Ascending aorta (tissue), 2 donors: ENCODE measurements at regions not wholly inside any gene's neighbourhood (a gene's known extent, or its start where the extent isn't known, plus 50 kb on each side); places are given as distances from the start of the nearest gene placed in this dataset.

Experiments used
- DNase-seq, 2 donors: peaks; one replicate each; pipeline ENCODE4 v3.0.0-alpha.2; 2019; ENCODE audit warnings: low spot score in 2 of 2
- H3K27ac ChIP-seq, 2 donors: fragments of 200-600 bp; sonication (generic); one replicate each; pipeline ENCODE4 v1.5.1; 2016 to 2017; ENCODE audit warnings: mild to moderate bottlenecking in 1 of 2
- H3K27me3 ChIP-seq: fragments of 200-600 bp; sonication (generic); one replicate; pipeline ENCODE4 v1.5.1; 2017
- H3K36me3 ChIP-seq, 2 donors: fragments of 200-600 bp; sonication (generic); one replicate each; pipeline ENCODE4 v1.5.1; 2016
- H3K4me1 ChIP-seq, 2 donors: fragments of 200-600 bp; sonication (generic); one replicate each; pipeline ENCODE4 v1.5.1; 2016 to 2017; ENCODE audit warnings: mild to moderate bottlenecking in 1 of 2
- H3K4me3 ChIP-seq, 2 donors: fragments of 200-600 bp; sonication (generic); one replicate each; pipeline ENCODE4 v1.5.1; 2016 to 2017; ENCODE audit warnings: mild to moderate bottlenecking in 1 of 2
- H3K9me3 ChIP-seq, 2 donors: fragments of 200-600 bp; sonication (generic); one replicate each; pipeline ENCODE4 v1.5.1; 2016
- intact Hi-C: fragments of 100-400 bp; cut with DNase I; formaldehyde crosslinking; loops from one replicate; pipeline ENCODE4 v1.15.1; 2023
- TF ChIP-seq, protein P1 (sequence below), 3 experiments: fragments of 200-600 bp in 2 of 3; fragments of 450-650 bp in 1 of 3; sonication (generic) in 2 of 3; IDR thresholded peaks; one replicate each; pipeline ENCODE4 v1.5.1; 2016 to 2019; ENCODE audit warnings: antibody characterized with exemption in 3 of 3, mild to moderate bottlenecking in 1 of 3, moderate library complexity in 1 of 3

DNA sequence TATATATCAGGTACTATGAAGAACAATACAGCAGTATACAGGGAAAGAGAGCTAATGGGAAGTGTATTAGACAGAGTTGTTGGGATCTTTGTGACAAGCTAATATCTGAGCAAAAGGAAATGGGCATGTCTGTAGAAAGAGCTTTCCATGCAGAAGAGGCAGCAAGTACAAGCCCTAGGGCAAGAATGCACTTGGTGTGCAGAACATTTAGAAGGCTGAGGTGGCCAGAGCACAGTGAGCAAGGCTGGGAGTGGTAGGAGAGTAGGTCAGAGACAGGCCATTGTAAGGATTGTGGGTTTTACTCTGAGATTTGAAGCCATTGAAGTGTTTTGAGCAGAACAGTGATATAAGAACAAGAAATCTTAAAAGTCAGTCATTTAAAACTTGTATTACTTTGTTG, 353.9 kb upstream of the TGFBR2 start:
- Histone ChIP-seq H3K4me3 (no peak overlapping the region), H3K36me3 (no peaks in the 10 kb centered on the region), H3K27me3 (no peaks in the 10 kb centered on the region), H3K9me3 (no peaks in the 10 kb centered on the region), H3K27ac (no peak overlapping the region), H3K4me1 (no peaks in the 10 kb centered on the region)
- intact Hi-C loops, result no loop called here
- no peak for DNase-seq
- TF ChIP-seq, protein P1, sequence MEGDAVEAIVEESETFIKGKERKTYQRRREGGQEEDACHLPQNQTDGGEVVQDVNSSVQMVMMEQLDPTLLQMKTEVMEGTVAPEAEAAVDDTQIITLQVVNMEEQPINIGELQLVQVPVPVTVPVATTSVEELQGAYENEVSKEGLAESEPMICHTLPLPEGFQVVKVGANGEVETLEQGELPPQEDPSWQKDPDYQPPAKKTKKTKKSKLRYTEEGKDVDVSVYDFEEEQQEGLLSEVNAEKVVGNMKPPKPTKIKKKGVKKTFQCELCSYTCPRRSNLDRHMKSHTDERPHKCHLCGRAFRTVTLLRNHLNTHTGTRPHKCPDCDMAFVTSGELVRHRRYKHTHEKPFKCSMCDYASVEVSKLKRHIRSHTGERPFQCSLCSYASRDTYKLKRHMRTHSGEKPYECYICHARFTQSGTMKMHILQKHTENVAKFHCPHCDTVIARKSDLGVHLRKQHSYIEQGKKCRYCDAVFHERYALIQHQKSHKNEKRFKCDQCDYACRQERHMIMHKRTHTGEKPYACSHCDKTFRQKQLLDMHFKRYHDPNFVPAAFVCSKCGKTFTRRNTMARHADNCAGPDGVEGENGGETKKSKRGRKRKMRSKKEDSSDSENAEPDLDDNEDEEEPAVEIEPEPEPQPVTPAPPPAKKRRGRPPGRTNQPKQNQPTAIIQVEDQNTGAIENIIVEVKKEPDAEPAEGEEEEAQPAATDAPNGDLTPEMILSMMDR (IDR thresholded peaks at IDR 0.05), result no peak

DNA sequence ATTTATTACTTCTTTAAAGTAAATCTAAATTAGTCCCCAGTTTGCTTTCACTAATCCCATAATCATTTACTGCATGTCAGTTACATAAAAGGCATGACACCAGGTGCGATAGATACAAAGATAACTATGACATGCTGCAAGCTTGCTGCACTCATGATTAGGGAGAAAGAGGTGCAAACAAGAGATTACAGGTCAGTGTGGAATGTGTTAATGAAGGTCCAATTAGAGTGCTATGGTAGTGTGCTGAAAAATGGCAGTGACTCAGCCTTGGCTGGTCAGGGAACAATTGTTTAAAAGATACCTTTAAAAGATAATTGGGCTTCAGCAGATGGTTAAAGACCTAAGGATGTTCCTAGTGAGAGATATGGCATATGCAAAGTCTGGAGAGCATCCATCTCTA, 352.6 kb upstream of the TGFBR2 start:
- intact Hi-C loops, result no loop called here
- Histone ChIP-seq H3K36me3 (no peaks in the 10 kb centered on the region), H3K4me3 (no peak overlapping the region), H3K27ac (no peak overlapping the region), H3K4me1 (no peaks in the 10 kb centered on the region), H3K9me3 (no peaks in the 10 kb centered on the region), H3K27me3 (no peaks in the 10 kb centered on the region)
- TF ChIP-seq, protein P1 (IDR thresholded peaks at IDR 0.05), result no peak
- no peak for DNase-seq

DNA sequence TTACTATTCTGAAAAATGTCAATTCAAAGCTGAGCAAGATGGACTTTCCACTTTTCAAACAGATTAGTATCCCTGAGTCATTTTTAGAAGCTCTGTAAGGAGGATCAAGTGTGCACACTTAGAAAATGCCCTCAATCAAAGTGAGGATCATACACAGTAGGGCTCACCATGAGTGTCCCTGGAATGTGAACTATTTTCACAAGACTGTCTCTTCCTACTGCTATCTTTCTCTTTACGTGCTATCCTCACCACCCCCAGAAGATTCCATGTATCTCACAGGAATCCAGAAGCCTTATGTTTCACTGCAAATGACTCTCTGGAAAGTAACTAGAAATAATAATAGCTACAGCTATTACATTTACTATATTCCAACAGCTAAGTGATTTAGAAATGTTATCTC, 349.9 kb upstream of the TGFBR2 start:
- H3K36me3 ChIP-seq, result no peaks in the 10 kb centered on the region
- peaks cover 3 to 4% of the 10 kb centered on the region in 2 donors for H3K4me1 ChIP-seq
- DNase-seq, result no peak
- no peak overlapping the region for H3K27ac ChIP-seq
- TF ChIP-seq, protein P1 (IDR thresholded peaks at IDR 0.05), result no peak
- no peak overlapping the region for H3K4me3 ChIP-seq
- no peaks in the 10 kb centered on the region for H3K9me3 ChIP-seq
- no peaks in the 10 kb centered on the region for H3K27me3 ChIP-seq
- intact Hi-C loops, result no loop called here

DNA sequence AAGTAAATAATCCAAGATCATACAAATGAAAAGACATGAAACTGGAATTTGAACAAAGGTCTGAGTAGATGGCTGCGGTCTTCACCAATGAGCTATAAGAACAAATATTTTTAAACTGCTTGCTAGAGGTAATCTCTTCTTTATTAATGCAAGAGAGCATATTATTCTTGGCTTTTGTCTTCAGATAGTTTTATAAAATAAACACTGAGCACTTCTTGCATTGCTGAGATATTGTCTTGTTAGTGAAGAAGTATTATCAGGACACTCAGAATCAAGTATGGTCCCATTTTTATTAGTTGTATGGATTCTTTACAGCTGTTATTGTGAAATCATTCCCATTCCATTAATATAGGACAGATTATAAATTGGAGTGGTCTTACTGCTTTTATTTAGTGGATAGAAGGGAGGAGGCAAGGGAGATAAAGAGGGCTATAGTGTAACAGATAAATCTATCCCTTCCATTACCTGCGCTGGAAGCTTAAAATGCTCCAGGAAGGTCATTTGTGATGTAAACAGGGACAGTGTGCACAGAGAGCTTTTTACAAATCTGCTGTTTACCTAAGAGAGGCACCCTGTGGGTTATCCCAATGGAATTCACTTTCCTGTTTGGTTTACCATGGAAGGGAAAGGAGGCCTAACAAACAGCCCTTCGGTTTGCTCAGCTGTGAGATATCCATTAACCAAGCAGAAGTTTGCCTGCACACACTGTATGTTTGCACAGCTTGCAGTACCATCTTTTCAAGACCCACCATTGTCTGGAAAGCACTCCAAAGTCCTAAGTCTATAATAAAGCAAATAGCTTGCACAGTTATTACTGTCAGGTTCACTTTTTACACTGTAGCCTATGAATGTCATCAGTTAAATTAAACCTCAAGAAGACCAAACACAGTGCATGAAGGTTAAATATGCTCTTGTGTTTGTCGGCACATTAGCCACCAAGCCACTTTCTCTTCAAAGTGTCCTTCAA, 347.7 kb upstream of the TGFBR2 start:
- intact Hi-C loops, result no loop called here
- TF ChIP-seq, protein P1 (IDR thresholded peaks at IDR 0.05), result no peak
- Histone ChIP-seq H3K27ac (no peak overlapping the region), H3K36me3 (no peaks in the 10 kb centered on the region), H3K4me1 (peaks cover 6 to 14% of the 10 kb centered on the region in 2 donors), H3K9me3 (no peaks in the 10 kb centered on the region), H3K4me3 (no peak overlapping the region), H3K27me3 (no peaks in the 10 kb centered on the region)
- DNase-seq, result no peak

DNA sequence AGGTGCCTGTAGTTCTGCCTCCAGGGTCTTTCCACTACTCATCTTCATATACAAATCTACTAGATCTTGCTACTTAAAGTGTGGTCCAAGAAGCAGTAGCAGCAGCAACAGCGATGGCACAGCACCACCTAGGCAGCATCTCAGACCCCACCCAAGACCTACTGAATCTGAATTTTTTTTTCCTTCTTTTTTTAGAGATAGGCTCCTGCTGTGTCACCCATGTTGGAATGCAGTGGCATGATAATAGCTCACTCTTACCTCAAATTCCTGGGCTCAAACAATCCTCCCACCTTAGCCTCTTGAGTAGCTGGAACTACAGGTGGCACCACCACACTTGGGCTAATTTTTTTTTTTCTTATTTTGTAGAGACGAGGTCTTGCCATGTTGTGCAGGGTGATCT, 346.7 kb upstream of the TGFBR2 start:
- no peak for DNase-seq
- intact Hi-C loops, result no loop called here

More for the DNA sequence above, 346.7 kb upstream of the TGFBR2 start:
- H3K27ac ChIP-seq, result no peak overlapping the region
- no peak overlapping the region for H3K4me3 ChIP-seq
- no peaks in the 10 kb centered on the region for H3K36me3 ChIP-seq
- TF ChIP-seq, protein P1 (IDR thresholded peaks at IDR 0.05), result no peak
- peaks cover 6 to 14% of the 10 kb centered on the region in 2 donors for H3K4me1 ChIP-seq
- H3K27me3 ChIP-seq, result no peaks in the 10 kb centered on the region
- no peaks in the 10 kb centered on the region for H3K9me3 ChIP-seq
